H4 (cell line): ENCODE measurements at regions not wholly inside any gene's neighbourhood (a gene's known extent, or its start where the extent isn't known, plus 50 kb on each side); places are given as distances from the start of the nearest gene placed in this dataset.

Source experiments
- DNase-seq: peaks from one replicate; pipeline ENCODE4 v3.0.0-alpha.2; 2015; ENCODE audit warnings: low spot score

DNA sequence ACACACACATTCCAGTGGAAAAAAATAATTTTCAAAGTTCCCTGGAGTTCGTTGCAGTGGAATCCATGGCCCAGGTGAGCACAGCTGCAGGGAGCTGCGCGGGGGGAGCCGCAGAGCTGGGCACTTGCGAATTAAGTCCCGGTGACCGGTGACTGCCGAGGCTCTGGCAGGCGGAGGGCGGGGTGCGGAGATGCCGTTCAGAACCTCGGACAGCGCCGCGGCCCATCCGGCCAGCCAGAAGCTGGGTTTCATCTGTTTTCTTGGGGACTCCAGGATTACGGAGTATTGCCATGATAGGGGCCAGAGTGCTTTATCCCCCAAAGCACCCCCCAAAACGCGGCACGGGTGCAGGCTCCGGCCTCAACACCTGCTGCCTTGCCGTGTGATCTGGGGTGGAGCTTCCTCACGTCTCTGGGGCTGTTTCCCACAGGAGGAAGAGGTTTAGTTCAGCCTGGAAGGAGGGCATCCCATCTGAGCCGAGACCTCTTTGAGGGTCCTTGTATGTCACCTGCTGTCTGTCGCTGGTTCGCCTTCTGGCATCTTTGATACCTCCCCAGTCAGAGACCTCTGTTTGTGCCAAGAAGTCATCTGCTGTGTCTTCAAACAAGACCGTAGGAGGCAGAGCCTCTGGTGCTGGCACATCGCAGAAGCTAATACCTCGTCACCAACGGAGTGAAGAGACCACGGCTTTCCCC, 99.4 kb downstream of the YTHDF1 start:
- no peak for DNase-seq

DNA sequence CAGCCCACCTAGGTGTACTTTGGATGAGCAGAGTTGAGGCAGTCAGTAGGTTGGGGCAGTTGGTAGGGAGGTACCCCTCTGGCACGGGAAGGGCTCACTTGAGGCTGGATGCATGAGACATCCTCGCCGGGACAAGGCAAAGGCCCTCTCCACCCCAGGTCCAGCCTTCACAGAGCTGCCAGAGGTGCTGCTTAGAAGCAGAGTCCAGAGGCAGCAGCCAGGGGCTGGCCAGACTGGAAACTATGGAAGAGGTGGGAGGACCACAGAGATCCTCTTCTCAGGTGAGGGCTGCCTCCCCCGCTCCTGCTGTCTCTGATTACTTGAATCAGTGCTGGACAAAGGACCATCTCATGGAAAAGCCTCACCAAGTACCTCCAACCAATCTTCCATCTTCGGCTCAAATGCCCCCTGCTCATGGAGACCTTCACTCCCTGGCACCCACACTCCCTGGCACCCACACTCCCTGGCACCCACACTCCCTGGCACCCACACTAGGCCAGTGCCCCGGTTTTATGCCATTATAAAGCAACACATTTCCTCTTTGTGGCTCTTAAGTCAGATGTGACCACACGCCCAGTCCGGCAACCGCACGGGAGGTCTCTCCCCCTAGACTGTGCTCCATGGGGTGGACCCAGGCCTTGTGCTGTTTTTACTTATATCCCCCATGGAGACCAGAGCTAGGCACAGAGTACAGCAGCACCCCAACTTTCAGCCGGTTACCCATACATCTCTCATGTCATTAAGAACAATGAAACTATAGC, 100.1 kb downstream of the YTHDF1 start:
- no peak for DNase-seq

DNA sequence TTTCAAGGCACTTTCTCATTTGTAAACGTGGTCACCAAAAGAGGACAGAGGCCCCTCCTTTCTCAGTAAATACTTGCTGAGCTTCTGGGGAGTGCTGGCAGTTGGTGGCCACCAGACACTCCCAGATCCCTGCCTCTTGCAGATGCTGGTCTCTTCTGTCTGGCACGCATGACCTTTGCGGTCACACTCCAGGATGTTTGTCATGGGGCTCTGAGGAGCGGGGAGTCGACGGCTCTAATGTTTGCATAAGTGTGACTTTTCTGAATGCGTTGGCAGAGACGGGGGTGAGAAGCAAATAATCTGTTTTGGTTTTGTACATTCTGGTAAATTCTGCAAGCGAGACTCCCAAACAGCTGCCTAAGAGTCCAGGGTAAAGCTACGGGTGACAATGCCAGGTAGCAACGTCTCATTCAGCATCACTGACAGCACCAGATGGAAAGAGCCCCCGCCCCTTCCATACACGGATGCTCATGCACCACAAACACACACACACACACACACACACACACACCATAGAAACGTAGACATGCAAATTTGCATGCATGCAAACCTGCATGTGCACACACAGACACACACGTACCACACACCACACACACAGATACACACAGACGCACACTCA, 101.1 kb downstream of the YTHDF1 start:
- DNase-seq = no peak

DNA sequence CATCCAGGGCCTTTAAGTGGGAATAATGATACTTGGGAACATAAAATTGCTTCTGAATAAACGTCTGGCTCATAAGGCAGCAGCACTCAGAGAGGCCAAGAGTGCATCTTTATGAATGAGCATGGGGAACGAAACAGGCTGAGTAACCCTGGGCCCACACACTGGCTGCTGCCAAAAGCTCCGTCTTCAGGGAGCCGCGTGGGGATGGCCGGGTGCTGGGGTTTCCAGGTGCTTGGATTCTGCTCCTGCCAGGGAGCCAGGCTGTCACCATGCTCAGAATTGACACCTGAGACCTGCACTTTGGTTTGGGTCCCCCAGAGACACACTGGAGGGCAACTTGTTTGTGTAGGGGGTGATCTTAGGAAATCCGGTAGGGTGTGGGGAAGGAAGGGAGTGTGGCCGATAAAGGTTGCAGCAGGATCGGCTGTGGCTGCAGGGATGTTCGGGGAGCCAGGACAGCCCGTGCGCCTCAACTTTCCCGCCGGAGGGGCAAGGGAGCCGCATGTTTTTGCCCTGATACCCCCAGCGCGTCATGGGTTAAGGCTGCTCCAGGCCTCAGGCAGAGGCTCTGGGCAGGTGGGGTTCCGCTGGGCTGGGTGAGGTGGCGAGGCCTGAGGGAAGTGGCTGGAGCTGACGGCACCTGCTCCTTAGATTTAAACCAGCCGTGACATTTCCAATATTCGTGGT, 101.8 kb downstream of the YTHDF1 start:
- no peak for DNase-seq

DNA sequence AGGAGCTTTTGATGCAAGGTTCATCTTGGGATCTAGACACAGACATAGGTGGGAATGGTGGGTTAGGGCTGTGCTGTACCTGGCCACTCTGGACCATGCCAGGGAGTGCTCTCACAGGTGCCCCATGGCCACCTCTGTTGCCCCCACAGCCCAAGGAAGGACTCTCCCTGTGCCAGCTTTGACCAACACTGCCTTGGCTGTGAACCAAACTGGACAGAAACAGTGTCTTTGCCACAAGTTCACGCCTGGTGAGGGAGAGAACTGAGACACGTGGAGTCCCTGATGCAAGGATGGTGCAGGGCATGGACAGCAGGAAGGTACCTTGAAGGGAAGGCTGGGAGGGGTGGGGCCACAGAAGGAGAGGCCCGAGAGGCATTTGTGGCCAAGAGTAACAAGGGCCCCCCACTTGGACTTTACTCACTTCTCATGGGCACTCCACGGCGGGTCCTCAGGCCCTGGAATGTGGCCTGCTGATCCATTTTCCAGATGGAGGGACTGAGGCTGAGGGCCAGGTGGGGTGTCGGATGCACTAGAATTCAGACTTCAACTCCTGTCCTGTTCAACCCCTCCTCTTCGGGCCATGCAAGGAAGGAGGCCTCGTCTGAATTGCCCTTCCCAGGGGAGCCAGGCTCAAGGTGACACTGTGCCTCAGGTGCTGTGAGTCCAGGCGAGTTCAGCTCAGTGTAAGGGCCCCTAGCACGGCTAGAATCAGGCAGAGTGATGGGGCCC, 103.3 kb downstream of the YTHDF1 start:
- DNase-seq = no peak

DNA sequence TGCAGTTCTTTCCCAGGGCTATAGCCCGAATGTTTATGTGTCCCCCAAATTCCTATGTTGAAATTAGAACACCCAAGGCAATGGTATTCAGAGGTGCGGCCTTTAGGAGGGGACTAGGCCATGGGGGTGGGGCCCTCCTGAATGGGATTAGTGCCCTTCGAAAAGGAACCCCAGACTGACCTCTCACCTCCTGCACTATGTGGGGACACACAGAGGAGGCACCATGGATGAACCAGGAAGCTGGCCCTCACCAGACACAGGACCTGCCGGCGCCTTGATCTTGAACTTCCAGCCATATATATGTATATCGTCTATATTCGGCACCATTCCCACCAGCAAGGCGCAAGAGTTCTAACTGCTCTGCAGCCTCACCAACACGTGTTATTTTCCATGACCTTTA, 101.5 kb upstream of the BHLHE23 start:
- DNase-seq = no peak

DNA sequence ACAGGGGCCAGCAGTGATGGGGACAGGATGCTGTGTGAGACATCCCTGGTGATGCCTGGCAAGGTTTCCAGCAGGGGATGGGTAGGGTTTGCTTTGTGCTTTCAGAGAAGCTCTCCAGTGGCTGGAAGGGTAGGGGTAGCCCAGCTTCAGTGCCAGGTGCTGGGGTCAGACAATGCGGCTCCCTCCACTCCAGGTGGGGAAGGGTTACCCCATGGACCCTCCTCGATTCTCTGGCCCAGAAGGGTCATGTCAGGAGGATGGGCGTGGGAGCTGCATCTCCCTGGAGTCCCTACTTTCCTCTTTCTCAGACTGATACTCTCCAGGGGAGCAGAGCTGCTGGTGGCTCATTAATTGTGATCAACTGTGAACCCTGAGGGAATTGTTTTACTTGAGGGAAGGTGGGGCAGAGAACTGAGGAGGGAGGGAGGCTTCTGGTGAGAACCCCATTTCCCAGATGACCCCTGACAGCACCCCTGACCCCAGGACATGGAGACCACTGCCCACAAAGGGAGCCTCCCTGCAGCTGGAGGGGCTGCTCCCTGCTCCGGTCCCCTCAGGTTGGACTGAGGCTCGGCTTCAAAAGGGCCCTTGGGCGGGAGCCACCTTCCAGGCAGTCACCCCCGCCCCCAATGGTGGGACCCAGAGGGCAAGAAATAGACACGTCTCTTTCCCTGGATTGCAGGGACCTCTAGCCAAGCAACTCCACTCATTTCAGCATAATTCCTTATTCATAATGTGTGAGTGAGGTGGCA, 100.9 kb upstream of the BHLHE23 start:
- no peak for DNase-seq

DNA sequence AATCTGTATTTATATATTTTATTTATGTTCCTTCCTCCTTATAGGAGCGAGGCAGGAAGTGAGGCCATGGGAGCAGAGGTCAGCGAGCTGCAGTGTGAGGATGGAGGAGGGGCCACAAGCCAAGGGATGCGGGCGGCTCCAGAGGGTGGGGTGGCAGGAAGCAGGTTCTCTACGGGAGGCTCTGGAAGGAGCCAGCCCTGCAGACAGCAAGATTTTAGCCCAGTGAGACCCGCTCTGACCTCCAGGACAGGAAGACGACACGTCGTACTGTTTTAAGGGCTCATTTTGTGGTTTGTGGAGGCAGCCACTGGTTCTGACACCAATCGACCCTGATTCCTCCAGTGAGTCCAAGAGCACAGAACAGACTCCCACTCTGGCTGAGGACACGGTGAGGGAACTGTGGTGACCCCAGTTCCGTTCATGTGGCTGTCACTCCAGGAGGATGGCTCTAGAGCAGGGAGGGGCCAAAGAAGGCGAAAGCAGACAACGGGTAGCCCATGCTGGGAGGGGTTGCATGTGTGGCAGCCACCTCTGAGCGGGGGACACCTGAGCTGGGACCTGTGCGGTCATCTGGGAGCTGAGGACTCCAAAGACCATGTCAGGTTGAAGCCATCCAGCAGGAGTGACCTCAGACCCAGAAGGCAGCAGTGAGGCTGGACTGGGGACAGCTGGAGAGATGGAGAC, 100.1 kb upstream of the BHLHE23 start:
- no peak for DNase-seq

DNA sequence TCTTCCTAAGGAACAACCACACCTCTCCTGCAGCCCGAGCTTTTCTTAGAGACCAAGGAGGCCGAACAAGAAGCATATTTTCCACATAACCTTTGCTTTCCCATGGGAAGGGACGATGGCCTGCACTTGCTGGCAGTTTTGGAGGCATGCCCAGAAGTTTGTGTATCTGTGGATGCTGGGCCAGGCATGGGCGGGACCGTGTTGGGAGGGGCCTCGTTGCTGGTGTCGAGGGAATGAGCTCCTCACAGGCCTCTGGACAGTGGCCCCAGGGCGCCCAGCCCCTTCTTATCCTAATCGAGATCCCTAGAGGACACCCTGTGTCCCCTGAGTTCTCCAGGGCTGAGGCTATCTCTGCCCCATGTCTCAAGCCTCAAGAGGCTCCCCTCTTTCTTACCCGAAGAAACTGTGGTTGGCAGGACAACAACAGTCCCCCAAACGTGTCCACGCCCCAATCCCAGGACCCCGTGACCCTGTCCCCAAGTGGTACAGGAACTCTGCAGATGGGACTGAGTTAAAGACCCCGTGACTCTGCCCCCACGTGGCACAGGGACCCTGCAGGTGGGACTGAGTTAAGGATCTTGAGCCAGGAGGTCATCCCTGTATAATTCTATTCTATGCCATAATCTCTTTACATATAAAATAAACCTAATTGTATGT, 99.5 kb upstream of the BHLHE23 start:
- peak; percentile 69 for DNase-seq

DNA sequence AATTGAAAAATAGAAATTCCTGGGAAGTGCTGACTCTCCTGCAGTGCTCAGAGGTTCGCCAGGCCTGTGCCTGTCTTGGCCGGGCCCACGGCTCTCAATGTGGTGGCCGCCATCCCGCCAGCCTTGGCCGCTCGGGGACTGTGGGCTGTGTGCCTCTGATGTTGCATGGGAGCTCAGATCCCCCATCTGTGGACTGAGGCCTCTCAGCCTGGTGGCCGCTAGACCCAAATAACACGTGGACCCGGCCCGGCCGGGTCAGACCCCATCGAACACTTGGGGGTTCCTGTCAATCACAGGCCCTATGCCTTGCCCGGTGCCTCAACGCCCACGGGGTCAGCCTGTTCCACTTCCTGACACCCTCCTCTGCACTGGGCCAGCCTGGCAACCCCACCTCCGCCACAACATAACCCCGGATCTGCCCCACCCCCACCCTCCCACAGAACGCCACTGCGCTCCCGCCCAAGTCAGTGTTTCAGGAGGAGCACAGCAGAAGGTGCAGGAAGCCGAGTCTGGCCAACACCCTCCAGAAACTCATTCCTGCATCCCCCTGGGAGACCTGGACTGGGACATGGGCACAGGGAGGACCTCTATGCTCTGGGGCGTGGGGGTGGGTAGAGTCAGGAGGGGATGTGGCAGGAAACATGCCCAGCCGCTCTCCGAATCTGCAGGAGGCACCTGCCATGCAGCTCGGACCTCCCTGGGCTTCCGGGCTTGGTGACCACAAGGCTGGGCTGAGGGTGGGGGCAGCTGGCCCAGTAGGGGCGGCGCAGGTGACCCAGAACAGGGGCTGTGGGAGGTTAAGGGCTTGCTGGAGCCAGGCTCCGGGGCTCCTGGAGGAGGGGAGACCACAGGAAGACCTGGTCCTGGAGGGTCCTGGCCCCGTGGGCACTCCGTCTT, 98.7 kb upstream of the BHLHE23 start:
- DNase-seq = no peak

DNA sequence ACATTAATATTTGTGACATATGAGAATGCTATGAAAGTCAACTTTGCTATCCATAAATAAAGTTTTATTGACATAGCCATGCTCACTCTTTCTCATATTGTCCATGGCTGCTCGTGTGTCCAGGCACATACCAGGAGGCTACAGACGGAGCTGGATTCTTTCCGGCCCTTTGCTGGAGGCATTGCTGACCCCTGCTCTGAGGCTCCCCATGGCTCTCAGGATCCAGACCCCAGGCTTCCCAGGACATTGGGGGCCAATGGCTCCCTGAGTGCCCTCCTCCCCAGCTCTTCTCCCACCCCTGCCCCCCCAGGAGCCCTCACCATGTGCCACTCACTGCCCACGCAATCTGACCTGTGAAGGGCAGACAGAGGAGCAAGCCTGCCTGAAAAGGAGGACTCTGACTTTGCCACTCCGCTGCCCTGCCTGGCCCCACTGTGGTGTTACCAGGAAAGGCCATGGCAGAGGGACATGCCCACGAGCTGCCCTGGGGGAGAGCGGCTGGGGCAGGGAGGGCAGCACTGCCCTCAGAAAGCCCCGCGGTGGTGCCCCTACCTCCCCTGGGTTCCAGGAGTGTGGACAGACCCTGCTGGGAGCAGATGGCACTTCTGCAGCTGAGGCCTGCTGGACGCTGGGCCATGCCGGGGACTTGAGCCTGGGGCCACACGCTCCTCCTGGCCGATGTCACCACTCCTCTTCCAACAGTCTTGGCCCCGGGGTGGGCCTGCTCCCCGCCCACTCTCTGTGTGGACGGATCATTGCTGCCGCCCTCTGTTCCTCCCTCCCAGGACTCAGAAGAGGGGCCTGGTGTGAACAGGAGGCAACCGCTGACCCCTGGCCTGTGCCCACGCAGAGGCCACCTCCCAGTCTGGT, 97.8 kb upstream of the BHLHE23 start:
- DNase-seq = no peak

DNA sequence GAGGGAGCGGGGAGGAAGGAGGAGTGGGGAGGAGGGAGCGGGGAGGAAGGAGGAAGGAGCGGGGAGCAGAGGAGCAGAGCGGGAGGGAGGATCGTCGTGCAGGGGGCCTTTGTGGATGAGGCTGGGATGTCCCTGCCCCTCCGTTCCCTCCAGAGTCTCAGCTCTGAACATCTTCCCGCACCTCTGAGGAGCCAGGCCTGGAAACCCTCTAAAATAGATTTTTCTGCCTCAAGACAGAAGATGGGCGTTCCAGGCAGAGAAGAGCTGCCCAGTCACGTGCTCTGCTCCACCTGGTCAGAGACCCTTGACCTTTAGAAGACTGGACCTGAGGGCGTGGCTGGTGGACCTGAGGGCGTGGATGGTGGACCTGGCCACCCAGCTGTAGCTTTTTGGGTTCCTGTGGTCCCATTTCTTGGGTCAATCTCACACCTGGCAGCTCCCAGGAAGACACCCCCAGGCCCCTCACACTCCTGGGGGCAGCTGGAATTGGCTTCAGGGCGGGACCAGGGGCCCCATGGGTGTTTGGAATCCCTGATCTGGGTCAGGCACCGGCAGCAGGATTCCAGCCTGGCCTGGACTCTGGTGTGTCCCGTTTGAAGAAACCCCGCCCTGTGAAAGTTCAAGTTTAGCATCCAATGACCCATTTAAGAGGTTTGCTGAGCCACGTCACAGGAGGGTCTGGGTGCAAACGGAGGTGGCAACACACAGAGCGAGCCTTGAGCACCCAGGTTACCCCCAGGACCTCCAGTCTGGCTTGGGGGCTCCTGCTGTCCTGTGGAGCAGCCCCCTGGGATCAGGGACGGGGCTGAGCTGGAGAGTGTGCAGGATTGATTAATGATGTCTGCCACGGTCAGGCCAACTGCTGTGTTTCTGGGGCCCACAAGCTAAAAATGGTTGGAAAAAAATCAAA, 96.9 kb upstream of the BHLHE23 start:
- no peak for DNase-seq

DNA sequence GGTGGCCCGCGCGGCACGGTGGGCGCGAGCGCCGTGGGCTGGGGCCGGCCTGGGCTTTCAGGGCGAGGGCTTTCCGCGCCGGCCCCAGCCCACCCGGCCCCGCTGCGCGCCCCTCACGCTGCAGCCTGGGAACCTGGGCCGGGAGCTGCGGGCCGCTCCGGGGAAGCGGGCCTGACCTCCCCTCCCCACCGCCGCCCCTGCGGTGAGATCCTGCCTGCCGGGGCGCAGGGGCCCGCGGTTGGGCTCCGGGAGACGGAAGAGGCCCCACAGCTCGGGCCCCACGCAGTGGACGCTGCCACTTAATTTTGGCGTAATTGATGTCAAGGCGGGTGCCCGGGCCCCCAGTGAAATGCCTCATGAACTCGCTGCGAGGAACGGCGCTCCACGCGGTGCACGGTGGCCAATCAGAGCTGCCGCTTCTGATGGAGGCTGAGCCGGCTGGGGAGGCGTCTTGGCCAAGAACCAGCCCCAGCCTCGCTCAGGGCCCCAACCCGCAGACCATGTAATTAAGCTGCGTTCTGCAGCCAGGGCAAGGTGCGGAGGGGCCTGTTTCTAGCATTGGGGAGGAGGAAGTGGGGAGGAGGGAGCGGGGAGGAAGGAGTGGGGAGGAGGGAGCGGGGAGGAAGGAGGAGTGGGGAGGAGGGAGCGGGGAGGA, 96.1 kb upstream of the BHLHE23 start:
- no peak for DNase-seq

DNA sequence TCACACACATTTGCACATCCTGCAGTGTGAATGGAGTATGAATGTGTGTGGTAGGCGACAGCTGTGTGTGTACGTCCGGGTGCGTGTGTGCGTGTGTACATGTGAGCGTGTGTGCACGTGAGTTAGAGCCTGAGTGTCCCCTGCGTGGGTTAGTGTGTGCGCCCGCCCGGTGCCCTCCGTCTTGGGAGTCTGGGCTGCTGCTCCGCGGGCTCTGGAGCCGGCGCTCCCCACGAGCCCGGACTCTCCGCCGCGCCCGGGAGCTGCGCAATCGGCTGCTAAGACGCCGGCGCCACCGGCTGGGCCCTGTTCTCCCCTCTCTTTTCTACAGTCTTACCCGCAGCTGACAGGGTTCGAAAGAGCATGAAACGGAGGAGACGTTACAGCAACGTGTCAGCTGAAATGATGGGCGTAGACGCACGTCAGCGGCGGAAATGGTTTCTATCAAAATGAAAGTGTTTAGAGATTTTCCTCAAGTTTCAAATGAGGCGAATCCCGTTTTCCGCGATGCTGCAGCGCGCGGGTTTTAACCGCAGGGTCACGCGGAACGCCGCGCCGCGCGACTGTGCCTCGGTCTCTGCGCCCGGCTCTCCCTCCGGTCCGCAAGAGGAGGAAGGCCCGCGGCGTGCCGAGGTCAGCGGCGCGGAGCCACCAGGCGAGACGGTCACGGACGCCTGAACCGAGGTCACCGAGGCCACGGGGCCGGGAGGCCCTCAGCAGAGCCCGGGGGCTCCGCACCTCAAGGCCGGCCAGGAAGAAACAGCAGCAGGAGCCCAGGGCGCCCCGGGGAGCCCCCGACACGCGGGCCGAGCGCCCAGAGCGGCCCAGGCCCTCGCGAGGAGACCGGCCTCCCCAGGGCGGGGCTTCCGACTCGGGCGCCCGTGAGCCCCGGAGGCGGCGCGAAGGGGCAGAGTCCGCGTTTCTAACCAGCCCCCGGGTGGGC, 95.3 kb upstream of the BHLHE23 start:
- DNase-seq = peak; percentile 35
